ENCODE measurements at regions not wholly inside any gene's neighbourhood (a gene's known extent, or its start where the extent isn't known, plus 50 kb on each side); places are given as distances from the start of the nearest gene placed in this dataset.

DNA sequence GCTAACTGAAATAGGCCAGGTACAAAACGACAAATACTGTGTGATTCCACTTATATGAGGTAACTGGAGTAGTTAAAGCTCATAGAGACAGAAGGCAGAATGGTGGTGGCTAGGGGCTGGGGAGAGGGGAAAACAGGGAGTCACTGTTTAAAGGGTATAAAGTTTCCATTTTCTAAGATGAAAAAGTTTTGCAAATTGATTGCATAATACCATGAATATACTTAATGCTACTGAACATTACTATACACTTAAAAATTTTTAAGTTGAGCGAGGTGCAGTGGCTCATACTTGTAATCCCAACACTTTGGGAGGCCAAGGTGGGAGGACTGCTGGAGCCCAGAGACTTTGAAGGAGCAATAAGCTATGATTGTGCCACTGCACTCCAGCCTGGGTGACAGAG, 138.6 kb upstream of the ARID1B start:
- no peak for TF ChIP-seq POLR2A (IDR thresholded peaks at IDR 0.05)
- TF ChIP-seq, protein P1, sequence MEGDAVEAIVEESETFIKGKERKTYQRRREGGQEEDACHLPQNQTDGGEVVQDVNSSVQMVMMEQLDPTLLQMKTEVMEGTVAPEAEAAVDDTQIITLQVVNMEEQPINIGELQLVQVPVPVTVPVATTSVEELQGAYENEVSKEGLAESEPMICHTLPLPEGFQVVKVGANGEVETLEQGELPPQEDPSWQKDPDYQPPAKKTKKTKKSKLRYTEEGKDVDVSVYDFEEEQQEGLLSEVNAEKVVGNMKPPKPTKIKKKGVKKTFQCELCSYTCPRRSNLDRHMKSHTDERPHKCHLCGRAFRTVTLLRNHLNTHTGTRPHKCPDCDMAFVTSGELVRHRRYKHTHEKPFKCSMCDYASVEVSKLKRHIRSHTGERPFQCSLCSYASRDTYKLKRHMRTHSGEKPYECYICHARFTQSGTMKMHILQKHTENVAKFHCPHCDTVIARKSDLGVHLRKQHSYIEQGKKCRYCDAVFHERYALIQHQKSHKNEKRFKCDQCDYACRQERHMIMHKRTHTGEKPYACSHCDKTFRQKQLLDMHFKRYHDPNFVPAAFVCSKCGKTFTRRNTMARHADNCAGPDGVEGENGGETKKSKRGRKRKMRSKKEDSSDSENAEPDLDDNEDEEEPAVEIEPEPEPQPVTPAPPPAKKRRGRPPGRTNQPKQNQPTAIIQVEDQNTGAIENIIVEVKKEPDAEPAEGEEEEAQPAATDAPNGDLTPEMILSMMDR (IDR thresholded peaks at IDR 0.05): no peak
- no peak for DNase-seq
- no peak overlapping the region for H3K27ac ChIP-seq
- H3K9me3 ChIP-seq: no peaks in the 10 kb centered on the region
- H3K4me3 ChIP-seq: no peak overlapping the region
- H3K4me1 ChIP-seq: no peaks in the 10 kb centered on the region
- WGBS (ENCODE audit: insufficient coverage, low coverage, low lambda C conversion rate, missing lambda C conversion rate): 86% methylated on average over 2 of the region's 2 CpGs
- H3K27me3 ChIP-seq: no peaks in the 10 kb centered on the region
- ATAC-seq: no peak
- intact Hi-C loops (cut with DNase I): no loop called here
- H3K36me3 ChIP-seq: no peaks in the 10 kb centered on the region

DNA sequence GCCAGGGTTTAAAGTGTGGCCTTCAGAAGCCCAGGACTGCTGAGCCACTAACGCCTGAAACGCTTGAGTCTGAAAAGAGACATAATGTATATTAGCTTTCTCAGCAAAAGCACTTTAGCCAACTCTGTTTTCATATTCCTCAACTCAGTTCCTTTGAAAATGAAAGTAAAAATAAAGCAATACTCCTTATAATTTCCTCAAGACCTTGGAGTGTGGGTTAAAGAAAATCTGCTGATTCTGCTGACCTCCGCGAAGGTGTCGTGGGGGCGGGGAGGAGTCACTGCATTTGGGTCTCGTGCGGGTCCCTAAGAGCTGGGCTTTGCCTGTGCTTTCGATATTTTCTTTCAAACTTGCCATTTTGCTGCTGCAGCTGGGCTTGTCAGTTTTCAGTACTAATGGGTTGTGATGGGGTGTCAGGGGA, 142.2 kb upstream of the ARID1B start:
- Histone ChIP-seq H3K27ac (peak overlapping the region in 1 of 3 donors; percentile 33), H3K9me3 (no peaks in the 10 kb centered on the region), H3K4me3 (no peak overlapping the region), H3K36me3 (no peaks in the 10 kb centered on the region), H3K27me3 (no peaks in the 10 kb centered on the region), H3K4me1 (no peaks in the 10 kb centered on the region)
- WGBS (ENCODE audit: insufficient coverage, low coverage, low lambda C conversion rate, missing lambda C conversion rate): 54% methylated on average over 9 of the region's 9 CpGs
- intact Hi-C loops (cut with DNase I): no loop called here
- peak; percentile 20 to 52 (median 42) for ATAC-seq
- DNase-seq: no peak
- TF ChIP-seq, protein P1 (IDR thresholded peaks at IDR 0.05): no peak
- TF ChIP-seq POLR2A (IDR thresholded peaks at IDR 0.05): no peak

DNA sequence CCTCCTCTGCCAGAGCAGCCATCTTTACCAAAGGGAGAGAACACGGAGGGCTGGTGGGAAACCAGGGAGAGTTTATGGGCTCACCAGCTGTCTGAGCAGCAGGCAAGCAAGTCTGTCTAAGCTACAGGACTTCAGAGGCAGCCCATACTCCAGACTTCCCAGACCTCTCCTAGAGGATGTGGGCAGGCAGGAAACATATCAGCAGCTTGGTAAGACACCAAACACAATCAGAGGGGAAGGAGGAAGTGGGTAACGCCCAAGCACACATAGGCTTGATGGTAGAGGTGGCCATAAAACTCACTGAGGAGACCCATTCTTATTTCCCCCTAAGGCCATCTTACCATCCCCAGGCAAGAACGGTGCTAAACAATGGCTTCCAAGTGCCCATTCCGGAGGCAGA, 143.1 kb upstream of the ARID1B start:
- Histone ChIP-seq H3K9me3 (no peaks in the 10 kb centered on the region), H3K4me3 (no peak overlapping the region), H3K36me3 (no peaks in the 10 kb centered on the region), H3K27ac (no peak overlapping the region), H3K4me1 (no peaks in the 10 kb centered on the region), H3K27me3 (no peaks in the 10 kb centered on the region)
- TF ChIP-seq, protein P1 (IDR thresholded peaks at IDR 0.05): no peak
- TF ChIP-seq POLR2A (IDR thresholded peaks at IDR 0.05): no peak
- ATAC-seq: peak in 1 of 4 donors; percentile 10
- WGBS (ENCODE audit: insufficient coverage, low coverage, low lambda C conversion rate, missing lambda C conversion rate): no CpG with 5 or more reads among the region's 4 CpGs
- intact Hi-C loops (cut with DNase I): no loop called here
- DNase-seq: no peak

DNA sequence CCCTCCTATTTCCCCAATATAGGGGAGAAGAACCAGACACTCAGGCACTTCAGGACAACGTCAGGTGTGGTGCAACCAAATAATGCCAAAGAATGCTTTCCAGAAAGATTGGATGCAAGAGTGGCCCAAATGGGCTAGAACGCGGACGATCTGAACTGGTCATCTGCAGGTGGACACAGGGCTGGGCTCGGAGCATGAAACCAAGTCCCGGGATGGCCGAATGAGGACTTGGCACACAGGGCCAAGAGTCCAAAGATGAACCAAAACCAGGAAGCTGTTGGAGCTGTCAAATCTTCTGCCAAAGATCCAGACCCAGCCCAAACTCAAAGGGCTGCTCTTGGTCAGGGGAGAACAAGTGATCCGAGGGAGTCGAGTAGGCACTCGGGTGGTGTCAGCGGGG, 143.9 kb upstream of the ARID1B start:
- no peak for TF ChIP-seq POLR2A (IDR thresholded peaks at IDR 0.05)
- TF ChIP-seq, protein P1 (IDR thresholded peaks at IDR 0.05): no peak
- ATAC-seq: no peak
- no peak for DNase-seq
- H3K36me3 ChIP-seq: no peaks in the 10 kb centered on the region
- H3K4me1 ChIP-seq: no peaks in the 10 kb centered on the region
- H3K27ac ChIP-seq: no peak overlapping the region
- WGBS (ENCODE audit: insufficient coverage, low coverage, low lambda C conversion rate, missing lambda C conversion rate): 75% methylated on average over 11 of the region's 11 CpGs
- H3K27me3 ChIP-seq: no peaks in the 10 kb centered on the region
- intact Hi-C loops (cut with DNase I): no loop called here
- H3K9me3 ChIP-seq: no peaks in the 10 kb centered on the region
- no peak overlapping the region for H3K4me3 ChIP-seq
